ENCODE measurements at regions not wholly inside any gene's neighbourhood (a gene's known extent, or its start where the extent isn't known, plus 50 kb on each side); places are given as distances from the start of the nearest gene placed in this dataset.

GRCh38 chr15:98121957-98122356, 161.5 kb downstream of the ARRDC4 start:
- intact Hi-C loops (cut with micrococcal nuclease): no loop called here

GRCh38 chr15:98123297-98123696, 162.8 kb downstream of the ARRDC4 start:
- H3K36me3 Mint-ChIP-seq: no peaks in the 10 kb centered on the region
- ChIA-PET POLR2A (no interaction called here), CTCF (no interaction called here)
- intact Hi-C loops (cut with micrococcal nuclease): no loop called here
- Histone ChIP-seq H3K9me3 (ENCODE audit: control insufficient read depth in 2 of 3, low read length in 3 of 3) (no peaks in the 10 kb centered on the region), H3K27me3 (ENCODE audit: control insufficient read depth in 2 of 2, insufficient read depth in 2 of 2, low read length in 2 of 2) (no peaks in the 10 kb centered on the region), H3K36me3 (ENCODE audit: control insufficient read depth in 2 of 3, insufficient read depth in 3 of 3, low read length in 3 of 3) (no peaks in the 10 kb centered on the region), H3K27ac (ENCODE audit: low read depth, low read length) (no peak overlapping the region), H3K4me1 (ENCODE audit: control insufficient read depth in 2 of 2, insufficient read depth in 2 of 2, low read length in 2 of 2) (no peaks in the 10 kb centered on the region), H3K4me3 (ENCODE audit: low read length) (no peak overlapping the region)
- peaks cover 0 to 6% (median 0%) of the 10 kb centered on the region in 7 donors for H3K4me1 Mint-ChIP-seq
- H3K27me3 Mint-ChIP-seq: peaks cover 2 to 11% (median 10%) of the 10 kb centered on the region in 5 donors
- DNase-seq (no peak), ATAC-seq (no peak)
- peaks cover 0 to 3% (median 0%) of the 10 kb centered on the region in 11 donors for H3K9me3 Mint-ChIP-seq
- no peak overlapping the region for H3K4me3 Mint-ChIP-seq
- no peak overlapping the region for H3K27ac Mint-ChIP-seq

More at GRCh38 chr15:98121957-98122356, 161.5 kb downstream of the ARRDC4 start:
- peaks cover 0 to 5% (median 2%) of the 10 kb centered on the region in 11 donors for H3K9me3 Mint-ChIP-seq
- Histone ChIP-seq H3K9me3 (ENCODE audit: control insufficient read depth in 2 of 3, low read length in 3 of 3) (no peaks in the 10 kb centered on the region), H3K36me3 (ENCODE audit: control insufficient read depth in 2 of 3, insufficient read depth in 3 of 3, low read length in 3 of 3) (no peaks in the 10 kb centered on the region), H3K27ac (ENCODE audit: low read depth, low read length) (no peak overlapping the region), H3K4me1 (ENCODE audit: control insufficient read depth in 2 of 2, insufficient read depth in 2 of 2, low read length in 2 of 2) (no peaks in the 10 kb centered on the region), H3K4me3 (ENCODE audit: low read length) (no peak overlapping the region), H3K27me3 (ENCODE audit: control insufficient read depth in 2 of 2, insufficient read depth in 2 of 2, low read length in 2 of 2) (no peaks in the 10 kb centered on the region)
- no peak for ATAC-seq
- peaks cover 0 to 2% (median 0%) of the 10 kb centered on the region in 7 donors for H3K4me1 Mint-ChIP-seq
- POLR2A ChIA-PET: no interaction called here
- no peak overlapping the region for H3K27ac Mint-ChIP-seq
- H3K27me3 Mint-ChIP-seq: peaks cover 2 to 11% (median 10%) of the 10 kb centered on the region in 5 donors
- no peak overlapping the region for H3K4me3 Mint-ChIP-seq
- no peaks in the 10 kb centered on the region for H3K36me3 Mint-ChIP-seq
- CTCF ChIA-PET: no interaction called here
- DNase-seq: no peak

GRCh38 chr15:98123834-98124233, 163.3 kb downstream of the ARRDC4 start:
- intact Hi-C loops (cut with micrococcal nuclease): no loop called here
- H3K27ac Mint-ChIP-seq: no peak overlapping the region
- Histone ChIP-seq H3K9me3 (ENCODE audit: control insufficient read depth in 2 of 3, low read length in 3 of 3) (no peaks in the 10 kb centered on the region), H3K27me3 (ENCODE audit: control insufficient read depth in 2 of 2, insufficient read depth in 2 of 2, low read length in 2 of 2) (no peaks in the 10 kb centered on the region), H3K4me3 (ENCODE audit: low read length) (no peak overlapping the region), H3K27ac (ENCODE audit: low read depth, low read length) (no peak overlapping the region), H3K4me1 (ENCODE audit: control insufficient read depth in 2 of 2, insufficient read depth in 2 of 2, low read length in 2 of 2) (no peaks in the 10 kb centered on the region), H3K36me3 (ENCODE audit: control insufficient read depth in 2 of 3, insufficient read depth in 3 of 3, low read length in 3 of 3) (no peaks in the 10 kb centered on the region)
- H3K9me3 Mint-ChIP-seq: peaks cover 0 to 2% (median 0%) of the 10 kb centered on the region in 11 donors
- ATAC-seq (no peak), DNase-seq (no peak)
- CTCF ChIA-PET: no interaction called here
- peaks cover 2 to 13% (median 6%) of the 10 kb centered on the region in 5 donors for H3K27me3 Mint-ChIP-seq
- peaks cover 0 to 6% (median 0%) of the 10 kb centered on the region in 7 donors for H3K4me1 Mint-ChIP-seq
- no peaks in the 10 kb centered on the region for H3K36me3 Mint-ChIP-seq
- POLR2A ChIA-PET: no interaction called here
- H3K4me3 Mint-ChIP-seq: no peak overlapping the region

- POLR2A ChIA-PET: no interaction called here
- Histone ChIP-seq H3K4me1 (ENCODE audit: control insufficient read depth in 2 of 2, insufficient read depth in 2 of 2, low read length in 2 of 2) (no peaks in the 10 kb centered on the region), H3K27ac (ENCODE audit: low read depth, low read length) (no peak overlapping the region), H3K9me3 (ENCODE audit: control insufficient read depth in 2 of 3, low read length in 3 of 3) (no peaks in the 10 kb centered on the region), H3K4me3 (ENCODE audit: low read length) (no peak overlapping the region), H3K27me3 (ENCODE audit: control insufficient read depth in 2 of 2, insufficient read depth in 2 of 2, low read length in 2 of 2) (no peaks in the 10 kb centered on the region), H3K36me3 (ENCODE audit: control insufficient read depth in 2 of 3, insufficient read depth in 3 of 3, low read length in 3 of 3) (no peaks in the 10 kb centered on the region)
- Mint-ChIP-seq H3K36me3 (no peaks in the 10 kb centered on the region), H3K4me3 (no peak overlapping the region), H3K4me1 (peaks cover 0 to 6% (median 0%) of the 10 kb centered on the region in 7 donors), H3K27me3 (peaks cover 2 to 15% (median 8%) of the 10 kb centered on the region in 5 donors), H3K27ac (no peak overlapping the region), H3K9me3 (peaks cover 0 to 1% (median 0%) of the 10 kb centered on the region in 11 donors)
- ATAC-seq: no peak
- DNase-seq: no peak
- intact Hi-C loops (cut with micrococcal nuclease): no loop called here
- CTCF ChIA-PET: no interaction called here
Measured at GRCh38 chr15:98124581-98124980, 164.1 kb downstream of the ARRDC4 start.

- ATAC-seq (no peak), DNase-seq (no peak)
- Histone ChIP-seq H3K4me1 (ENCODE audit: control insufficient read depth in 2 of 2, insufficient read depth in 2 of 2, low read length in 2 of 2) (no peaks in the 10 kb centered on the region), H3K9me3 (ENCODE audit: control insufficient read depth in 2 of 3, low read length in 3 of 3) (no peaks in the 10 kb centered on the region), H3K36me3 (ENCODE audit: control insufficient read depth in 2 of 3, insufficient read depth in 3 of 3, low read length in 3 of 3) (no peaks in the 10 kb centered on the region), H3K27me3 (ENCODE audit: control insufficient read depth in 2 of 2, insufficient read depth in 2 of 2, low read length in 2 of 2) (no peaks in the 10 kb centered on the region), H3K4me3 (ENCODE audit: low read length) (no peak overlapping the region), H3K27ac (ENCODE audit: low read depth, low read length) (no peak overlapping the region)
- intact Hi-C loops (cut with micrococcal nuclease): no loop called here
- Mint-ChIP-seq H3K27ac (no peak overlapping the region), H3K4me1 (peaks cover 0 to 6% (median 0%) of the 10 kb centered on the region in 7 donors), H3K4me3 (no peak overlapping the region), H3K9me3 (peaks cover 0 to 1% (median 0%) of the 10 kb centered on the region in 11 donors), H3K36me3 (no peaks in the 10 kb centered on the region), H3K27me3 (peaks cover 2 to 10% (median 6%) of the 10 kb centered on the region in 5 donors)
- POLR2A ChIA-PET: interaction anchor here (0.5 kb wide), 1 partner anchor 1160 kb away, joined by 4 read pairs; no protein-coding TSS in a partner anchor
- CTCF ChIA-PET: no interaction called here
Measured at GRCh38 chr15:98126326-98127085, 166.0 kb downstream of the ARRDC4 start.

- Histone ChIP-seq H3K9me3 (ENCODE audit: control insufficient read depth in 2 of 3, low read length in 3 of 3) (no peaks in the 10 kb centered on the region), H3K36me3 (ENCODE audit: control insufficient read depth in 2 of 3, insufficient read depth in 3 of 3, low read length in 3 of 3) (no peaks in the 10 kb centered on the region), H3K27ac (ENCODE audit: low read depth, low read length) (no peak overlapping the region), H3K4me1 (ENCODE audit: control insufficient read depth in 2 of 2, insufficient read depth in 2 of 2, low read length in 2 of 2) (no peaks in the 10 kb centered on the region), H3K27me3 (ENCODE audit: control insufficient read depth in 2 of 2, insufficient read depth in 2 of 2, low read length in 2 of 2) (no peaks in the 10 kb centered on the region), H3K4me3 (ENCODE audit: low read length) (no peak overlapping the region)
- Mint-ChIP-seq H3K27me3 (peaks cover 0 to 13% (median 11%) of the 10 kb centered on the region in 5 donors), H3K9me3 (peaks cover 0 to 1% (median 0%) of the 10 kb centered on the region in 11 donors), H3K4me3 (no peak overlapping the region), H3K4me1 (peaks cover 0 to 6% (median 0%) of the 10 kb centered on the region in 7 donors), H3K36me3 (no peaks in the 10 kb centered on the region), H3K27ac (no peak overlapping the region)
- no peak for DNase-seq
- ChIA-PET POLR2A (no interaction called here), CTCF (no interaction called here)
- intact Hi-C loops (cut with micrococcal nuclease): no loop called here
- no peak for ATAC-seq
Measured at GRCh38 chr15:98127586-98127985, 167.1 kb downstream of the ARRDC4 start.

GRCh38 chr15:98131924-98132323, 171.4 kb downstream of the ARRDC4 start:
- ATAC-seq (no peak), DNase-seq (no peak)
- peaks cover 0 to 30% (median 16%) of the 10 kb centered on the region in 5 donors for H3K27me3 Mint-ChIP-seq
- Histone ChIP-seq H3K4me3 (ENCODE audit: low read length) (no peak overlapping the region), H3K36me3 (ENCODE audit: control insufficient read depth in 2 of 3, insufficient read depth in 3 of 3, low read length in 3 of 3) (no peaks in the 10 kb centered on the region), H3K9me3 (ENCODE audit: control insufficient read depth in 2 of 3, low read length in 3 of 3) (no peaks in the 10 kb centered on the region), H3K27ac (ENCODE audit: low read depth, low read length) (no peak overlapping the region), H3K27me3 (ENCODE audit: control insufficient read depth in 2 of 2, insufficient read depth in 2 of 2, low read length in 2 of 2) (no peaks in the 10 kb centered on the region), H3K4me1 (ENCODE audit: control insufficient read depth in 2 of 2, insufficient read depth in 2 of 2, low read length in 2 of 2) (no peaks in the 10 kb centered on the region)
- H3K36me3 Mint-ChIP-seq: no peaks in the 10 kb centered on the region
- intact Hi-C loops (cut with micrococcal nuclease): no loop called here
- peaks cover 0 to 1% (median 0%) of the 10 kb centered on the region in 11 donors for H3K9me3 Mint-ChIP-seq
- H3K27ac Mint-ChIP-seq: no peak overlapping the region
- H3K4me1 Mint-ChIP-seq: peaks cover 0 to 4% (median 0%) of the 10 kb centered on the region in 7 donors
- ChIA-PET POLR2A (no interaction called here), CTCF (no interaction called here)
- no peak overlapping the region for H3K4me3 Mint-ChIP-seq
